WI38 (cell line): ENCODE measurements at regions not wholly inside any gene's neighbourhood (a gene's known extent, or its start where the extent isn't known, plus 50 kb on each side); places are given as distances from the start of the nearest gene placed in this dataset.

Experiments
- H3K4me3 ChIP-seq: 2 replicates; pipeline ENCODE4 v1.5.1; 2011; ENCODE audit warnings: low read depth, mild to moderate bottlenecking, control low read depth, low read length
- TF ChIP-seq, protein P1 (sequence below): IDR thresholded peaks from 2 replicates; pipeline ENCODE4 v1.5.1; 2012; ENCODE audit warnings: low read depth, mild to moderate bottlenecking, control low read depth, low read length

DNA sequence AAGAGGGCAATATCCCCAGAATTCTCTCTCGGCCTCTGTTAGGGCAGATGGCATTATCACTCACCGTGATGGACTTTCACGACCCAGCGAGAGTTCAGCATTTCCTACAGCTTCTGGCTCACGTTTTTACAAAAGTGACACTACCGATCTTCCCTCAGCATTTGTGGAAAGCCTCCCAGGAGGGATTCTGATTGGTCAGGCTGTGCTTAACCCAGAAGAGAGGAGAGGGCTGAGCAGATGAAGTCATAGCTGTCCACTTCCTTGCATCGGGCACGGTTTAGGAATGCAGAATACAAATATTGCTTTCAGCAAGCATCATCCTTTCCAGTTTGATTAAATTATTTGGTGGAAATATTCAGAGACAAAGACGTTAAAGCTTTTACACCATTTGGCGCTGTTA lies 277.4 kb upstream of the MSX2 start:
- TF ChIP-seq, protein P1, sequence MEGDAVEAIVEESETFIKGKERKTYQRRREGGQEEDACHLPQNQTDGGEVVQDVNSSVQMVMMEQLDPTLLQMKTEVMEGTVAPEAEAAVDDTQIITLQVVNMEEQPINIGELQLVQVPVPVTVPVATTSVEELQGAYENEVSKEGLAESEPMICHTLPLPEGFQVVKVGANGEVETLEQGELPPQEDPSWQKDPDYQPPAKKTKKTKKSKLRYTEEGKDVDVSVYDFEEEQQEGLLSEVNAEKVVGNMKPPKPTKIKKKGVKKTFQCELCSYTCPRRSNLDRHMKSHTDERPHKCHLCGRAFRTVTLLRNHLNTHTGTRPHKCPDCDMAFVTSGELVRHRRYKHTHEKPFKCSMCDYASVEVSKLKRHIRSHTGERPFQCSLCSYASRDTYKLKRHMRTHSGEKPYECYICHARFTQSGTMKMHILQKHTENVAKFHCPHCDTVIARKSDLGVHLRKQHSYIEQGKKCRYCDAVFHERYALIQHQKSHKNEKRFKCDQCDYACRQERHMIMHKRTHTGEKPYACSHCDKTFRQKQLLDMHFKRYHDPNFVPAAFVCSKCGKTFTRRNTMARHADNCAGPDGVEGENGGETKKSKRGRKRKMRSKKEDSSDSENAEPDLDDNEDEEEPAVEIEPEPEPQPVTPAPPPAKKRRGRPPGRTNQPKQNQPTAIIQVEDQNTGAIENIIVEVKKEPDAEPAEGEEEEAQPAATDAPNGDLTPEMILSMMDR: no peak
- no peak overlapping the region for H3K4me3 ChIP-seq

DNA sequence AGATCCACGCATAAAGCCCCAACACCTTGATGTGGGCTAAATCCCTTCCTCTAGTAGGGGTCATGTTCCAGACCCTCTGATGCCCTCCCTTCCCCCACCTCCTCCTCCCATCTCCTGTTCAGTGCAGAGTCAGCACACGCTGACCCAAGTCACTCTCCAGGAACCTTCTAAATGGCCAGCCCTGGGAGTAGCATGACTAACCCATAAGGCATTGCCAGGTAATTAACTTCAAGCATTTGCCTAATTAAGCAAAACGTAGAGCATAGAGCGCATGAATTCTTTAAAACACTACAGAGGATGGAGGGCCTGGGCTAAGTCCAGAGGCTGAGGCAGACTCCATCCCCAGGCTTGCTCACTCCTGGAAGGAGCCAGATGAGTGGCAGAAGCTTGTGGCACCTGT lies 276.3 kb upstream of the MSX2 start:
- H3K4me3 ChIP-seq: no peak overlapping the region
- TF ChIP-seq, protein P1: no peak

DNA sequence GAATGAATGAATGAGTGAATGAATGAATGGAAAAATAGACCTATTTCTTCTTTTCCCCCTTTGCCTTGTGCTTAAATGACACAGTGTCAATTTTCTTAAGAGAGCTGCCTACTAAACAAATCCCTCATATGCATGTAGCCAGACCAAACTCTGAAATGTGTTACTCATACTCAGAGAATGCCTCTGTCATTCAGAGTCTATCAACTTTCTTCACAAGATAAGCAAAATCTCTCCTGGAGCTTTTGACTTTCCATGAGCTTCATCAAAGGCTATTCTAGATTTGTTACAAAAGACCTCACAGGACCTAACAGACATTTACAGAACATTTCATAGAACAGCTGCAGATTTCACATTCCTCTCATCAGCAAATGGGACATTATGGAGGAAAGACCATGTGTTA lies 275.7 kb upstream of the MSX2 start:
- TF ChIP-seq, protein P1: no peak
- no peak overlapping the region for H3K4me3 ChIP-seq

DNA sequence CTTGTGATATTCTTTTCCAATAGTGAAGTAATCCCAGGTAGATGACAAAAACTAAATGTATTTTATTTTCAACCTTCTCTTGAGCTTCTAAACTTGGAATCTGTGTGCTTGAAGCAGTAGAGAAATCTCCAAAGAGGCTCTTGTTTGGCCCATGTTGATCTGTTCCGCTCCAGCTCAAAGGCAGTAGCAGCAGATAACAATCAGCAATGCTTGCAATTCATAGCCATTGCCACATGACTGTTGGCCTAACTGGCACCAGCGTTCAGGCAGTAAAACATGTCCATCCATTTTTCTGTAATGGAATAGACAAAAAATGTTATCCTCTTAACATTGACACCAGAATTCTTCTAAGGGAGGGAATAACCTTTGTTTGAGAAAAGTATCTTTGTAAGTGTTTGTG lies 270.7 kb upstream of the MSX2 start:
- no peak overlapping the region for H3K4me3 ChIP-seq
- TF ChIP-seq, protein P1: no peak

DNA sequence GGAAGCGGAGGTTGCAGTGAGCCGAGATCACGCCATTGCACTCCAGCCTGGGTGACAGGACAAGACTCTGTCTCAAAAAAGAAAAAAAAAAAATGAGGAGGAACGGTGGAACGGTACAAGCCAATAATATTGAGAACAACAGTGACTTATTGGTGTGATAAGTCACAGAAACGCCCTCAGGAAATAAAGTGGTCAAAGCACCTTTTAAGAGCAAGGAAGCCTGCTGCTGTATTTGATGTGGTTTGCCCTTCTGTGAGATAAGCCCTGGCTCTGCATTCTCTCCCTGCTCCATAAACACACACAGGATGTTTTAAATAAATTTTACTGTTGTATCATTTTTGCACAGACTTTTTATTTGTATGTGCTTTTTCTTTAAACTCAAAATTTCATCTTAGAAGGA lies 269.9 kb upstream of the MSX2 start:
- H3K4me3 ChIP-seq: no peak overlapping the region
- TF ChIP-seq, protein P1: no peak

DNA sequence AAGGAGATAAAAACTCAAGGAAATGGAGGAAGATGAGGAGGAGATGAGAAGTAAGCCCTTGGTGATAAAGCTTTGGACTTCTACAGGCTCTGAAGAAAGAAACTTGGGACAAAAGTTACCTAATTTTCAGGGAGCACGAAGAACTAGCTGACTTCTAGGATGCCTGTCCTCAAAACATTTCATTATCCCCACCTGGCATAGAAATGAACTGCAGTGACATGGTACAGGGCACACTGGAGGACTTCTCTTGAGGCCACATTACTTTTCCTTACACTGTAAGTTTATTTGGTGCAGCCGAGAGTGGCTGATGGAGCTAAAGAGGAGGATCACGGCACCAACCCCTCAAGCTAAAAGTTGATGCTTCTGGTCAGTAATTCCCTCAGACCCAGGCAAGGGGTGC lies 269.5 kb upstream of the MSX2 start:
- H3K4me3 ChIP-seq: no peak overlapping the region
- TF ChIP-seq, protein P1: no peak

DNA sequence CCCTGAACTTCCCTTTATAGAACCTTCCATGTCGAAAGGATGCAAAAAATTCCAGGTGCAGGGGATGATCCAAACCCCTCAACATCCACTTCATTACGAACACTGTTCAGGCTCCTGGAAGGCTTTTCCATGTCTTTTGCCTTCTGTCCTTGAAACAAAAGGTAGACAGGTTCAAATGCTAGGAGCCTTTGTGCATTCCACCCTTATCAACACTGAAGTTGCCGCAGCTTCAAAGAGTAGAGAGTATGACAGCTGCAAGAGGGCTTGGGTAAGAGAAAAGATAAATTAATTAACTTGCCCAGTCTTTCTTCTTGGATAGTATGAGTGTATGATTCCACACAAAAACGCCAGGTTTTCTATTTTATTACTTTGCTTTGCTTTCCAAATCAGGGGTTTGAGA lies 269.1 kb upstream of the MSX2 start:
- no peak overlapping the region for H3K4me3 ChIP-seq
- TF ChIP-seq, protein P1: no peak
